HG02759 (cell line): ENCODE measurements at regions not wholly inside any gene's neighbourhood (a gene's known extent, or its start where the extent isn't known, plus 50 kb on each side); places are given as distances from the start of the nearest gene placed in this dataset.

Source experiments
- ATAC-seq: cut with Tn5 transposase; IDR thresholded peaks from one replicate; pipeline ENCODE4 v1.9.1; 2021; ENCODE audit warnings: mild to moderate bottlenecking, moderate library complexity; ENCODE audit not compliant: unreplicated experiment

- ATAC-seq = no peak
Measured at GRCh38 chr2:37858400-37858711, 66.7 kb upstream of the RMDN2 start.

DNA sequence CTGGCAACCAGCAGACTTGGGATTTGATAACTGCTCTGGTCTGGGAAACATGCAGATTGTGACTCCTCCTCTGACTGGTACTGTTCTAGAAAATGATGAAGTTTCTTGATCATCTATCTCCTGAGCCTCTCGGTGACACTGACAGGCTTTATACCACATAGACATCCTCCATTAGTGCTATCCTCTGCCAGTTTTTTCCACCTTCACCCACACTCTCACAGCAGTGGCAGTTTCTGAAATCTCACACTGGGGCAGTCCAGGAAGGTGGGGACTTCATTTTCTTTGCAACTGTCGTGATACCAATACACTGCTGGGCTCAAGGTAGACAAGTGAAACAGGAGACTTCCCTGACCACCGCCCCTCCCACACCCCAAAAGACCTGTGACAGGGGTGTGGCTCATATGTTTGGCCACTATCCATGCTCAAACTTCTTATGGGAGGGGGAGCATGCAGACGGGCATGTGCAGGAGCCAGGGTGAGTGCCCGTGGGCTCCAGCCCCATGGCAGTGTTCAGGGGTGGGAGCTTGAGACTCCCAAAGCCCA, 66.3 kb upstream of the RMDN2 start:
- no peak for ATAC-seq

DNA sequence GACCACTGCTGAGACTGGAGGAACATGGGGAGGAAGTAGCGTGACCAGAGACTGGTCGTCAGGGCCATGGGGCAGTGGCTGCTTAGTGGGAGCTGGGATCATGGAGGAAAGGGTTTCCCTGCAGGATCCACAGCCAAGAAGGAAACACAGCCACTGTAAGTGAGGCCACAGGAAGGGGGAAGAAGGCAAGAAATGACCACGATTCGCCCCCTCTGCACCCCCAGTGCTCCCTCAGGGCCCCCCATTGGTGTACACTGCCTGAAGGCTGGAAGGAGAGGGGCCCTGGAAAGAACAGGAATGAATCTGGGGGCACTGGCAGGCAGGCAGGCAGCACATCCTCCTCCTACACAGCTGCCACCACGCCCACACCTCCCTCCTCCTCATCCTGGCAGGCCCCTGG, 62.5 kb upstream of the RMDN2 start:
- ATAC-seq = no peak

GRCh38 chr2:37864217-37864616, 60.9 kb upstream of the RMDN2 start:
- no peak for ATAC-seq

DNA sequence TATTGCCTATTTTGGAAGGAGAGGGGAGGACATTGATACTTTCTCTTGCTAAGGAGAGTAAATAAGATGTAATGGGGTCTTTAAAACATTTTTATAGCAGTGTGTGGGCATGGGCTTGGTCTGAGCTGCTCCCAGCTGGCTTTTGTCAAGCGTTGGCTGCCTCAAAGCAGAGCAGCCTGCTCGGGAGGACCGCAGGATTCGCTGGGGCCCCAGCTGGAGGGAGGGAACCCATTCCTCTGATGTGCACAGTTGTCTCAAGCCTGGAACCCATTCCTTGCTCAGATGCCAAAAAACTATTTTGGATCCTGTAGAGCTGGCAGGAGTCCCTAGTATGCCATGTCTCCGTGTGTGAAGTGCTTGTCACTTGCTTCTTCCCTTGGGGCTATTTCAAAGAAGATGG, 59.4 kb upstream of the RMDN2 start:
- ATAC-seq = no peak

DNA sequence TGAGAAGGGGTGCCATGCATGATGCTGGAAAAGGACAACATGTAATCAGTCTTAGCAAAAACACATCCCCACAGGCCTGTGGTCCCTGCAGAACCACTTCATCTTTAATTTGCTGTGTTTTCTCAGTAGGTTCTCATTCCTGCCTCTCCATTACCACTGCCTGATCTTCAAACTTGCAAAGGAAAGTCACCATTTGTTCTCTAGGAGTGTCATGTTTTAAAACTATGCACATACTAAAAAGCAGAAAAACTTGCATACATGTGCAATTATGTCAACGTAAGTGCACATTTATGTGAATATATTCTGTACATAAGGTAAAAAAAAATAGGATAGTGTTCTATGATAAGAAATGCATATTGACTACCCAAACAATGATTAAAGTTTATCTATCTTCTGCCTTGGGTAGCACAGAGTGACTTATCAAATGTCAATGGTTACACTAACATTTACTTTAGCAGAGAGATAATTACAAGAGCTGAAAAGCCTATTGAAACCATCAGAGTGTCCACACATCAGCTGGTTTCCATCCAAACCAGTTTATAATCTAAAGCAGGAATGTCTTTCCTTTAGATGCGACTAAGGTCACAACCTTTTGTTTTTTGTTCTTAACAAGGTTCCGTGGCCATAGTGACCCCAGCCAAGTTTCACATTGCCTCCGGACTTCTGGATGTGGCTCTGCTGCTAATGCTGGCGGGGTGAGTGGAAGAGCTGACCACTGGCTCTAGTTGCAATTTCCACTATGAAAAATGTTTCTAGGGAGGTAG, 58.7 kb upstream of the RMDN2 start:
- no peak for ATAC-seq

DNA sequence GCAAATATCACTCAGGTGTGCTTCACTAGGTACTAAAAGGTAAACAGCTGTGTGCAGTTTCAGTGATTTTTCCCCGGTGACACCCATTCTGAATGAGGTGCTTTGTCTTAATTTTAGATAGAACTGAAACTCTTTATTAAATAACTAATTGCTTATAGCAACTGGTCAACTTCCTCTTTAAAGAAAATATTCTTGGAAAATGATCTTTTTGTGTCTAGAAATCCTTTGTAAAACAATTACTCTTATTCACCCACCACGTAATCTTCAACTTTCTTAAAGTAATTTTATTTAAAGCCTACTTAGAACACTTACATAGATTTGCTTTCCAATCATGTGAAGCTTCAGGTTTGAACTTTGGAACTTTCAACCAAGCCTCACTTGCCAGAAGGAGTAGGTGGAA, 57.9 kb upstream of the RMDN2 start:
- ATAC-seq = no peak

- ATAC-seq = no peak
Measured at GRCh38 chr2:37868866-37869265, 56.2 kb upstream of the RMDN2 start.

DNA sequence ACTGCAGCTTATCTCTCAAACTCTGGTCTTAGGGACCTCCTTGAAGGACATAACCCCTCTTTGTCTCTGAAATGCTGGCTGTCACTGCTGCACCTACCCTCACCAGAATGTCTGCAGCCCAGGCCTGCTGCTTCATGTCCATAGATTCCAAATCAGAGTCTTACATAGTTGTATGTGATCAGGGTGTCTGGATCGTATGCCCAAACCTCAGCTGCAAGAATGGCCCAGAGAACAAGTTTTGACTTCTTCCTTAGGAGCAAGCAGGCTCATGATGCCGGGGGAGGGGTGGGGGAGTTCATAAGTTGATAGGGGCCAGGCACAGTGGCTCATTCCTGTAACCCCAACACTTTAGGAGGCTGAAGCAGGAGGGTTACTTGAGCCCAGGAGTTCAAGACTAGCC, 55.8 kb upstream of the RMDN2 start:
- no peak for ATAC-seq

DNA sequence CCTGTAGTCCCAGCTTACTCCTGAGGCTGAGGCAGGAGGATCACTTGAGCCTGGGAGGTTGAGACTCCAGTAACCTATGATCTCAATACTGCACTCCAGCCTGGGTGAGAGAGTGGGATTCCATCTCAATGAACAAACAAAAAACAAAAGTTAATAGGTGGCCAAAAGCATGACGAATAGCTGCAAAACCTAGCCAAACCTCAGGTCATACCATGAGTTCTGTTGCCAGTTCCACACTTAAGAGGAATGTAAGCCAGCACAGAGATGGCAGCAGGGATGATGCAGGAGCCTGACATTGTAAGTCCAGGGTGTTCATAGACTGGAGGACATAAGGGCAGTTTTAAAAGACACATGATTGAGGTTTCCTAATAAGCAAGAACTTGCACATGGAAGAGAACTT, 55.3 kb upstream of the RMDN2 start:
- no peak for ATAC-seq

DNA sequence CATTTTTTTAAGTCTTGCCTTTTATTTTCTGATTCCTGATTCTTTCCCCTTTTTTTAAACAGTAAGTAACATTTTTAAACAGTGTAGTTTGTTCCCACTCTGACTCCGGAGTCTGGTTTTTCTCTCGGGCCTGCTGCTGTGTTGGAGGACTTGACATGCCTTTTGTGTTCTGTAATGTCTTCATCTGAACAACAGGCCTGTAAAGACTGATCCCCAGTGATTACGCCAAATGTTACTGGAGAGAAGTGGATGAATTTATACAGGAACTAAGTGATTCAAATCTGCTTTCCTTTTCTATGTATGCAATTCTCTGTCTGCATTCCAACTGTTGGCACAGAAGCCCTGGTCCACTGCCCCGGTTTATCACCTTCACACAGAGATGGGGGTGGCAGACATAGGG, 54.3 kb upstream of the RMDN2 start:
- ATAC-seq = no peak

DNA sequence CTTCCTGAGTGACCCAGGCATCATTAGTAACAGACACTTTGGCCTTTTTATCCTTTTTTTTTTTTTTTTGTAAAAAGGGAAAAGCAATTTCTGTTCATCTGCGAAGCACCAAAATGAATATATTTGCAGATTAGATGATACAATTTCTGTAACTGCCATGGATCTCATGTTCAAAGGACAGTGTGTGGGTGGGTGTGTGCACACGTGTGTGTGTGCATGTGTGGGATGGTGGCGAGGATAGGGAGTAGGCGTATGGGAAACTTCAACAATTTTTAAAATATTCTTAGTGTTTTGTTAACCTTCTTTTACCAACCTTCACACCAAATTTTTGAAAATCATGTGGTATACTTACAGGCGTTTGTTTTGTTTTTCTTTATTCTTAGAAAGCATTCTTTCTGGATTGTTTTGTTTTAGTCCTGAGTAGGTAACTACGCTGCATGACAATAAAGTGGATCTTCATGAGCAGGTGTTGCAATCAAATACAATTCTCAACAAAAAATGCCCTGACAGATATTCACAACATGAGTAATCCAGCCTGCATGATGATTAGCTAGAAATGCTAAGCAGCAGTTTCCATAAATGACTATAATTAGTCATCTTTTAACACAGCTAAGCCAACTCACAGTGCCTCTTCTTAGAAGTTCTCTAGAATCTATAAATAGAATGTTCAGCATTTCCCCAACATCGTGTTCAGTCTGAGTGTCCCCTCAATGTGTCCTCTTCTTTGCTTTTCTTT, 53.5 kb upstream of the RMDN2 start:
- peak; percentile 71 for ATAC-seq

DNA sequence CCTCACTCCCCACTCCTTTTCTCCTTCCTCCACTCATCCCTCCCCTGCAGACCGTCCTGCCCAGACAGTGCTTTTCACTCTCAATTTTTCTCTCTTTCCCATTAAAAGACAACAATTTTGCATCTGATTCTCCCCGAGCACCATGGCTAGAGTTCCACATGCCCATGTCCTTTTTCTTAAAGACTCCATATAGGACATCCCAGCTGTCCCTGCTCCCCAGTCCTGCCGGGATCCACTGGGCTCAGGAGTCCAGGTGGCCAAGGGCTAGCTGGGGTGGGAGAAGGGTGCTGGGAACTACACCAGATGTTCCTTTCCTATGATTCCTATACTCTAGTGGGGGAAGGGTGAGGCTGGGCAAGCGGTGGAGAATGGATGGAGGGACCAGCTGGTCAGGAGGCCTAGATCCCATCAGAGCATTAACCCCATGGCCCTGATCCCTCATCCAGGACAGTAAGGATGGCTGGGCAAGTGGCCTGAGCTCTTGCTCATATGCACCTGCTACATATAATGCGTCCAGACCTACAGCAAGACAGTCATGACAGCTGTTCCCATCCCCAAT, 52.8 kb upstream of the RMDN2 start:
- ATAC-seq = no peak

DNA sequence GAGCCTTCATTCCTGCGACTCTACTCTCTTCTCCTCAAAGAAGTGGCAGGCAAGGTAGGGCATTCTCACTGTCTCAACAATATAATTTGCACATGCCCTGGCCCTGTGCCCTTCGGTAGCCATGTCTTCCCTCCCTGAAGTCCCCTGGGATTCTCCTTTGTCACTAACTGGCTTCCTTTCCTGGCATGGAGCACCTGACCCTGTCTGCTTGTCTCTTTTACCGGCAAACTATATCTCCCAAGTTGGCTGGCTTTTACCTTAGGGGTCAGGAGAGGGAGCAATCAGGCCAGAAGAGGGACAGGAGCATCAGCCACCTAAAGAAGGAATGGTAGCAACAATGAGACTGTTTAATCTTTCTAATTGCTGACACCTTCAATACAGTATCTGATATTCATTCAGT, 51.9 kb upstream of the RMDN2 start:
- no peak for ATAC-seq

DNA sequence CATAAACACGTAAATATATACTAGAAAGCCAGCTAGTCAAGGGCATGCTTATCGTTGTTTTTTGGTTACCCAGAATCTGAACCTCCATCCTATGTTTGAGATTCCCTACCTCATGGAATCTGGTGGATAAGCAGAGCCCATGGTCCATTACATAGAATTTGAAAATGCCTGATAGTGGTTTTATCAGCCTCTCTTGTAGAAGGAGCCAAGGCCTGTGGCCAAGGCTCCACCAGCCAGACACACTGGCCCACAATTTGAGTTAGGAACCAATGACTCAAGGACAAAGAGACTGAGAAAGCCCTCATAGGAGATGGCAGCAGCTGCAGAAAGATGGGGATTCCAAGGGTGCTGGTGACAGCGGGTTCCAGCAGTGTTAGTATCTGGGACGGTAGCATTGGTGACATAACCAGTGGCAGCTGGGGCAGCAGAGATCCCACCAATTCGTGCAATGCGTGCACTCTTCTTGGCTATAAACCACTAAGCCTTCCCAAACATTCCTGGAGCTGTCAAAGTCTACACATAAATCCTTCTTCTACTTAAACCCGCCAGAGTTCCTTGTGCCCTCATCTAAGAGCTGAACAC, 51.2 kb upstream of the RMDN2 start:
- ATAC-seq = no peak

DNA sequence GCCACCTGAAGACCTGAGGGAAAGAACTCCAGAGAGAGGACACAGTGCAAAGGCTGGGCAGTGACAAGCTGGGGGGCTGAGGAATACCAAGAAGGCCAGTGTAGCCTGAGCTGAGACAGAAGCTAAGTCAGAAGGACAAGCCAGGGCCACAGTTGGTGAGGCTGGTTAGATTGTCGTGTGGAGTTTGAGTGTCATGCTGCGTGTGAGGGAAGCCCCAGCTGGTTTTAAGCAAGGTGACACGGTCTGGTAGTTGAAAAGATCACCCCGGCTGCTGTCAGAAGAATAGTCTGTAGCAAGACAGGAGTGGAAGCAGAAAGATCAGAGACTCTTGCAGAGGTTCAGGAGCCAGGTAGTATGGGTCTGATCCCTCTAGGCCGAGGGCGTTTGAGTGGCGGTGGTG, 50.6 kb upstream of the RMDN2 start:
- peak; percentile 77 for ATAC-seq
